Activated T-cell treated with anti-CD3 and anti-CD28 coated beads, Interleukin-2, amount 50 U/mL, for 4 hours (primary cell): ENCODE measurements at regions not wholly inside any gene's neighbourhood (a gene's known extent, or its start where the extent isn't known, plus 50 kb on each side); places are given as distances from the start of the nearest gene placed in this dataset.

ENCODE experiments used
- ATAC-seq, 2 donors: fragments of 200-7000 bp; cut with Tn5 transposase; one replicate each; pipeline ENCODE4 v1.10.0; 2021
- DNase-seq: peaks from one replicate; pipeline ENCODE4 v3.0.0-alpha.2; 2020
- H3K27me3 Mint-ChIP-seq: one replicate; pipeline ENCODE4 v1.8.0; 2021; ENCODE audit warnings: low read depth, mixed read lengths
- H3K36me3 Mint-ChIP-seq: one replicate; pipeline ENCODE4 v1.8.0; 2022; ENCODE audit warnings: mixed read lengths; ENCODE audit not compliant: insufficient read depth
- H3K4me1 Mint-ChIP-seq: one replicate; pipeline ENCODE4 v1.8.0; 2021; ENCODE audit warnings: low read depth, mixed read lengths
- H3K4me3 Mint-ChIP-seq: one replicate; pipeline ENCODE4 v1.8.0; 2021; ENCODE audit warnings: mild to moderate bottlenecking, moderate library complexity, mixed read lengths
- H3K9me3 Mint-ChIP-seq: one replicate; pipeline ENCODE4 v1.8.0; 2021; ENCODE audit warnings: mixed read lengths

- no peaks in the 10 kb centered on the region for H3K9me3 Mint-ChIP-seq
- no peak for ATAC-seq
- H3K27me3 Mint-ChIP-seq = no peaks in the 10 kb centered on the region
- H3K36me3 Mint-ChIP-seq = no peaks in the 10 kb centered on the region
- H3K4me1 Mint-ChIP-seq = no peaks in the 10 kb centered on the region
- no peak for DNase-seq
- no peak overlapping the region for H3K4me3 Mint-ChIP-seq
These were observed 303.5 kb downstream of the MID1IP1 start for GRCh38 chrX:39104745-39105144.

GRCh38 chrX:39112143-39112542 lies 310.9 kb downstream of the MID1IP1 start:
- Mint-ChIP-seq H3K36me3 (no peaks in the 10 kb centered on the region), H3K27me3 (peaks cover 10% of the 10 kb centered on the region), H3K4me3 (no peak overlapping the region), H3K4me1 (no peaks in the 10 kb centered on the region), H3K9me3 (peaks cover 13% of the 10 kb centered on the region)
- DNase-seq (no peak), ATAC-seq (no peak)

DNA sequence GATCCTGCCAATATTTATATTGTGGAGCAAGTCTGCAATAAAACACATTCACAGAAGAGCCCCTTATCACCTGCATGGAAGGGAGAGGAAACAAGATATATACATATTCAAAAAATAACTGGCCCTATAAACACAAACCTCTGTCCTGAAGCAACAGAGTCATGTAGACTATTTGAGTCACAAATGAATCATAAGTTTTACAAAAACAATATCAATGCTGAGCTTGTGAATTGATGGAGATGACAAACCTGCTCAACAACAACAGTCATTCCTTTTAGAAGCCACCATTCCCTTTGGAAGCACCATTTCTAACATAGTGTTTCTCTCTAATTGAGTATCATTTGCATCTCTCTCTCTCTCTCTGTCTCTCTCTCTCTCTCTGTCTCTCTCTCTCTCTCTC lies 313.9 kb downstream of the MID1IP1 start:
- Mint-ChIP-seq H3K4me3 (no peak overlapping the region), H3K27me3 (peaks cover 10% of the 10 kb centered on the region)
- DNase-seq = no peak

DNA sequence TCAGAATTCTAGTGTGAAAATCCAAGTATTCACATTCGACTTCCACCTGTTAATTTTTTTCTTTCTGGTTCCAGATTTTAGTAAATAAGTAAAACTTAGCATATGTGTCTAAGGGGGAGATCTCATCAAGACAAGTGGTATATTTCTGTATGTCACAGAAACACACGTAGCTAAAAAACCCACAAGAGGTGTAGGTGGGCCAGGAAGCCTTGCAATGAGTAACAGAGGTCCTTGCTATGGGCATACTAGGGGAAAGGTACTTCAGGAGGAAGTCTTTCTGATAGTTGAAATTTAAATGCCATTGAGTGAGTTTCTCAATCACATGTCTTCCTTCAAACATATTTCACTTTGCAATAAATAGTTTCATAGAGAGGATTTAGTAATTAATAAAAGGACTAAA lies 315.8 kb downstream of the MID1IP1 start:
- ATAC-seq (no peak), DNase-seq (no peak)
- no peaks in the 10 kb centered on the region for H3K4me1 Mint-ChIP-seq
- peaks cover 5% of the 10 kb centered on the region for H3K27me3 Mint-ChIP-seq
- peaks cover 1% of the 10 kb centered on the region for H3K9me3 Mint-ChIP-seq
- no peak overlapping the region for H3K4me3 Mint-ChIP-seq
- H3K36me3 Mint-ChIP-seq = no peaks in the 10 kb centered on the region

More for the DNA sequence above, 313.9 kb downstream of the MID1IP1 start:
- H3K9me3 Mint-ChIP-seq = peaks cover 13% of the 10 kb centered on the region
- H3K36me3 Mint-ChIP-seq = no peaks in the 10 kb centered on the region
- H3K4me1 Mint-ChIP-seq = no peaks in the 10 kb centered on the region
- ATAC-seq = no peak

DNA sequence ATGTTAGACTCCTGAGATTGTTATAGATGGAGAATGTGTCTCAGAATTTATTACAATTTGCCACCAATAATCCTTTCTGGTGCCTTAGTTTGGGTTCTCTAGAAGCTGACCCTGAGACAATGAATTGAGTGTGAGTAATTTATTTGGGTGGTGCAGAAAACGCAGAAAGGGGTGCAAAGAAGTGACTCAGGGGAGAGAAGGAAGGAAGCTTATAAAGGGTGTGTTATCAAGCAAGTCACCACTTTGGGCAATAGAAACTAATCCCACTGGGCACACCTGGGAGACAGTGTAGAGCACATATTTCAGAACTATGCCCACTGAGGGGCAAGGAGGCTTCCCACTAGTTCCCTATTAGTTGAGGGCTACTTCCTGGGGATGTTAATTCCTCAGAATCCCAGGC lies 320.6 kb downstream of the MID1IP1 start:
- no peak for ATAC-seq

GRCh38 chrX:39125834-39126233 lies 324.6 kb downstream of the MID1IP1 start:
- H3K4me1 Mint-ChIP-seq = no peaks in the 10 kb centered on the region
- H3K4me3 Mint-ChIP-seq = no peak overlapping the region
- DNase-seq (no peak), ATAC-seq (no peak)
- H3K27me3 Mint-ChIP-seq = no peaks in the 10 kb centered on the region
- H3K9me3 Mint-ChIP-seq = no peaks in the 10 kb centered on the region
- H3K36me3 Mint-ChIP-seq = no peaks in the 10 kb centered on the region

More for the DNA sequence above, 320.6 kb downstream of the MID1IP1 start:
- no peaks in the 10 kb centered on the region for H3K9me3 Mint-ChIP-seq
- DNase-seq = no peak
- no peaks in the 10 kb centered on the region for H3K36me3 Mint-ChIP-seq
- H3K4me1 Mint-ChIP-seq = no peaks in the 10 kb centered on the region
- H3K27me3 Mint-ChIP-seq = no peaks in the 10 kb centered on the region
- H3K4me3 Mint-ChIP-seq = no peak overlapping the region

- H3K36me3 Mint-ChIP-seq = no peaks in the 10 kb centered on the region
- no peaks in the 10 kb centered on the region for H3K27me3 Mint-ChIP-seq
- DNase-seq (peak; percentile 15), ATAC-seq (peak in 1 of 2 donors; percentile 51)
- H3K4me3 Mint-ChIP-seq = no peak overlapping the region
- H3K4me1 Mint-ChIP-seq = no peaks in the 10 kb centered on the region
- no peaks in the 10 kb centered on the region for H3K9me3 Mint-ChIP-seq
These were observed 332.7 kb downstream of the MID1IP1 start for GRCh38 chrX:39133971-39134370.

DNA sequence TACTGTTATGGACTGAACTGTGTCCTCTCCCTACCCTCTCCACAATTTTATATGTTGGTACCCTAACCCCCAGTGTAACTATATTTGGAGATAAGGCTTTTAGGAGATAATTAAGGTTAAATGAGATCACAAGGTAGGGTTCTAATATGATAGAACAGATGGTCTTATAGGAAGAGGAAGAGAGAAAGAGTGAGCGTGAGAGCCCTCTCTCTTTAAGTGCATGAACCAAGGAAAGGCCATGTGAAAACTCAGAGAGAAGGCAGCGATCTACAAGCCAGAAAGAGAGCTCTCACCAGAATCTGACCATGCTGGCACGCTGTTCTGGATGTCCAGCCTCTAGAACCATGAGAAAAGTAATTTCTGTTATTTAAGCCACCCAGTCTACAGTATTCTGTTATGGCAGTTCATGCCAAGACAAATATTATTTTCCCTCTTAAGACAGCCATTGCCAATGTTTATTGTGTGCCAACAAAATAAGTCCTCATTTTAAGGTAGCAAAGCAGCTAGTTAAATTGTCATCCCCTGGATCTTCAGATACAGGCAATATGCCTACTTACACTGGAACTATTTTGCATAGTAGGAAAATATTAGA lies 336.2 kb downstream of the MID1IP1 start:
- H3K9me3 Mint-ChIP-seq = no peaks in the 10 kb centered on the region
- DNase-seq (no peak), ATAC-seq (no peak)
- no peaks in the 10 kb centered on the region for H3K27me3 Mint-ChIP-seq
- no peak overlapping the region for H3K4me3 Mint-ChIP-seq
- H3K4me1 Mint-ChIP-seq = no peaks in the 10 kb centered on the region
- H3K36me3 Mint-ChIP-seq = no peaks in the 10 kb centered on the region

DNA sequence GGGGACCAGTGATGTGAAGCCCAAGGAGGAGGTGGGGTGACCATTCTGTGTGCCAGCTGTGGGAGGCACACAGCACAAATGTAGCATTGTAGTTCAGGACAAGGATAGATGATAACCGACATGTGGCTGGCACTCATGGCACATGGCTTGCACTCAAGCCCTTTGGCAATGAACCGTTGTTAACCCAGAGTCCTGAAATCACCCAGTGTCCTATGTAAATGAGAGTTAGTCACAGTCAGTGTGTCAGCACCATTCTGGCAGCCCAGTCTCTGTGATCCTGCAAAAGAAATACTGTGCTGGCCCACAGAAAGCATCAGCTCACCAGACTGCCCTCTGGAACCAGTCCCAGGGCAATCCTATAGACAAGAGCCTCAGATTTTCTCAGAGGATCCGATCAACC lies 339.3 kb downstream of the MID1IP1 start:
- ATAC-seq (no peak), DNase-seq (no peak)
- no peak overlapping the region for H3K4me3 Mint-ChIP-seq
- no peaks in the 10 kb centered on the region for H3K9me3 Mint-ChIP-seq
- no peaks in the 10 kb centered on the region for H3K4me1 Mint-ChIP-seq
- H3K36me3 Mint-ChIP-seq = no peaks in the 10 kb centered on the region
- H3K27me3 Mint-ChIP-seq = no peaks in the 10 kb centered on the region

DNA sequence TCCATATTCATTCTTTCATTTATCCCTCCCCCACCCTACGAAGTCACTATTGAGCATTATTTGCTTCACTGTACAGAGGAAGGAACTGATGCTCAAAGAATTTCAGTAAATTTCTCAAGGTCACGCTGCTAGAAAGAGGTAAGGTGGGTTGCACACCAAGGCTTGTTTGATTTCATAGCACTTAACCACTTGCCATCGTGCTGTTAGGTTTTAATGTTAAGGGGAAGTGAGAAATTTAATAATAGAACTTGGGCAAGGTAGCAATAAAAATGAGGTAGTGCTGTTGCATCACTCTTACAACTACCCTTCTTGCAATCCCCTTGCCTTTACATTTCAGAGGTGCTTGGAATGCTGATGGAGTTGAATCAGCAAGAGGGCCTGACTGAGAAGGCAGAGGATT lies 343.1 kb downstream of the MID1IP1 start:
- H3K4me3 Mint-ChIP-seq = no peak overlapping the region
- H3K27me3 Mint-ChIP-seq = no peaks in the 10 kb centered on the region
- no peaks in the 10 kb centered on the region for H3K4me1 Mint-ChIP-seq
- ATAC-seq (no peak), DNase-seq (no peak)
- H3K9me3 Mint-ChIP-seq = no peaks in the 10 kb centered on the region
- H3K36me3 Mint-ChIP-seq = no peaks in the 10 kb centered on the region

DNA sequence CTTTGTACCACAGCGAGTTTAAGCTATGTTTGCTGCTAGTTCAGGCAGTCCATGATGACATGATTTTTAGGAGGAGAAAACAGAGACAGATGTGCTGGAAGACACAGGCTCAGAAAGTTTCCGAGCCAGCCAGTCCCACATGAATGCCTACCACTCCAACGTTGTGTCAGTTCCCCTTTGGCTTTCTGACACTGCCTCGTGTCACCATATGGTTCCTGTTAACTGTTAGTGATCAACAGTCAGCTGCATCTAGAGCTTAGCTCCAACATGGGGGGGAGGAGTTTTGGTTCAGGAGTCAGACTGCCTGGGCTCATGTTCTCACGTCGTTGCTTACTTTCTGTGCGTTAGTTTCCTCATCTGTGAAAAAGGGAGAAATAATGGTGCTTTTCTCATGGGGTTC lies 343.7 kb downstream of the MID1IP1 start:
- Mint-ChIP-seq H3K36me3 (no peaks in the 10 kb centered on the region), H3K27me3 (no peaks in the 10 kb centered on the region), H3K4me3 (no peak overlapping the region), H3K4me1 (no peaks in the 10 kb centered on the region), H3K9me3 (no peaks in the 10 kb centered on the region)
- no peak for ATAC-seq
- DNase-seq = no peak

DNA sequence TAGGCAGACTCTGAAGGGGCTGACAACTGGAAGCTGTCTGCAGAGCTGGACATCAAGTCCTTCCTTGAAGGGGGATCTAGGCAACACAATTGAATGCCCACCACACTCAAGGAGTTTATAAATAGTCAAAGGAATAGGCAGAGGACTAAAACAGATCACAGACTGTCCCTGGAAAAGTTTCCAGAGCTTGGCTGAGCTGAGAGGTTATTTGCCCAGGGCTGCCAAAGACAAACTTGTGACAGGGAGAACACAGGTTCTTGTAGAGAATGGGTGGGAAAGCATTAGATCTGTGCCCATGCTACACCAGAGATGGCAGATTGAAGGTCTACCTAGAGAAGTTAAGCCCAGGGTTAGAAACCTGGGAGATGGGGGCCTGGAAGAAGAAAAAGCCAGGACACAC lies 344.6 kb downstream of the MID1IP1 start:
- no peaks in the 10 kb centered on the region for H3K27me3 Mint-ChIP-seq
- no peaks in the 10 kb centered on the region for H3K9me3 Mint-ChIP-seq
- H3K4me1 Mint-ChIP-seq = no peaks in the 10 kb centered on the region
- no peak for DNase-seq
- no peaks in the 10 kb centered on the region for H3K36me3 Mint-ChIP-seq
- H3K4me3 Mint-ChIP-seq = no peak overlapping the region
- no peak for ATAC-seq

DNA sequence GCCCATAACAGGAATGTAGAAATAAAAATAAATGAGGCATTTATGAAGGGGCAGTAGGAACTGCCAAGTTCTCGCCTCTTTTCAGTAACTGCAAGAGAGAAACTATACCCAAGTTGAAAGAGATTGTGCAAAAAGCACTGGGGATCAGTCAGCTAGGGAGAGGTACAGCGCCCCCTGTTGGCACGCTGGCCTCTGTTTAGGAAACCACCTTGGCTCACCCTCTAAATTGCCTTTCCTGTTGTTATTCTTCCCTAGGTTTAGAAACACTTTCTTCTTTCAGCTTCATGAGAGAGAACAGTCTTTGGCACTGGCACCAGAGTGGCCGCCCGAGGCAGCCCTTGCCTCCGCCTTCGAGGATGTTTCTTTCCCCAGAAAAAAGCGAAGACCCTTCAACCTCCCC lies 348.5 kb downstream of the MID1IP1 start:
- Mint-ChIP-seq H3K4me3 (no peak overlapping the region), H3K27me3 (no peaks in the 10 kb centered on the region), H3K36me3 (no peaks in the 10 kb centered on the region), H3K4me1 (no peaks in the 10 kb centered on the region), H3K9me3 (no peaks in the 10 kb centered on the region)
- ATAC-seq (no peak), DNase-seq (peak; percentile 58)

DNA sequence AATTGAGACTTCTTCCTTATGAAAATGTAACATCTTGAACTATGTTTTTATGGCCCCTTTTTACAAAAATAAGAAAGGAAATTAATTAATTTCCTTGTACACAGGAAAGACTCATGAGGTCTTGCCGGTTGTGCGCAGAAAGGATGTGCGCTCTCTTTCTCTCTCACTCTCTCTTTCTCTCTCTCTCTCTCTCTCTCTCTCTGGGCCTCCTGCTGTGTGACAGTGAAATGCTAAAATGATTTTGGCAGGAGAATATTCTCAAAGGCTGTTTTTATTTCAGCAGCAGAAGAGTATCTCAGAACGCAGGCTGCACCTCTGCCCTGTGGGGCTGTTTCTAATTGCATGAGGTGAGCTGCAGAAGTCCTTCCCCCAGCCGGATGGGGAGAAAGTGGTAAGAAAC lies 349.0 kb downstream of the MID1IP1 start:
- no peaks in the 10 kb centered on the region for H3K27me3 Mint-ChIP-seq
- no peaks in the 10 kb centered on the region for H3K9me3 Mint-ChIP-seq
- no peaks in the 10 kb centered on the region for H3K36me3 Mint-ChIP-seq
- DNase-seq (no peak), ATAC-seq (no peak)
- H3K4me1 Mint-ChIP-seq = no peaks in the 10 kb centered on the region
- no peak overlapping the region for H3K4me3 Mint-ChIP-seq

- Mint-ChIP-seq H3K4me1 (no peaks in the 10 kb centered on the region), H3K9me3 (no peaks in the 10 kb centered on the region), H3K4me3 (no peak overlapping the region), H3K27me3 (no peaks in the 10 kb centered on the region), H3K36me3 (no peaks in the 10 kb centered on the region)
- no peak for DNase-seq
- no peak for ATAC-seq
These were observed 349.4 kb downstream of the MID1IP1 start for GRCh38 chrX:39150621-39151020.
